ENCODE measurements at regions not wholly inside any gene's neighbourhood (a gene's known extent, or its start where the extent isn't known, plus 50 kb on each side); places are given as distances from the start of the nearest gene placed in this dataset.

- TF ChIP-seq CTCF (IDR thresholded peaks at IDR 0.05) (no peak), POLR2A (IDR thresholded peaks at IDR 0.05) (no peak)
These were observed 593.3 kb upstream of the SYT4 start for GRCh38 chr18:43870626-43871025.
